ENCODE measurements at regions not wholly inside any gene's neighbourhood (a gene's known extent, or its start where the extent isn't known, plus 50 kb on each side); places are given as distances from the start of the nearest gene placed in this dataset.
A peak's percentile ranks its signal among the peaks of the same experiment; 100 is the strongest.

DNA sequence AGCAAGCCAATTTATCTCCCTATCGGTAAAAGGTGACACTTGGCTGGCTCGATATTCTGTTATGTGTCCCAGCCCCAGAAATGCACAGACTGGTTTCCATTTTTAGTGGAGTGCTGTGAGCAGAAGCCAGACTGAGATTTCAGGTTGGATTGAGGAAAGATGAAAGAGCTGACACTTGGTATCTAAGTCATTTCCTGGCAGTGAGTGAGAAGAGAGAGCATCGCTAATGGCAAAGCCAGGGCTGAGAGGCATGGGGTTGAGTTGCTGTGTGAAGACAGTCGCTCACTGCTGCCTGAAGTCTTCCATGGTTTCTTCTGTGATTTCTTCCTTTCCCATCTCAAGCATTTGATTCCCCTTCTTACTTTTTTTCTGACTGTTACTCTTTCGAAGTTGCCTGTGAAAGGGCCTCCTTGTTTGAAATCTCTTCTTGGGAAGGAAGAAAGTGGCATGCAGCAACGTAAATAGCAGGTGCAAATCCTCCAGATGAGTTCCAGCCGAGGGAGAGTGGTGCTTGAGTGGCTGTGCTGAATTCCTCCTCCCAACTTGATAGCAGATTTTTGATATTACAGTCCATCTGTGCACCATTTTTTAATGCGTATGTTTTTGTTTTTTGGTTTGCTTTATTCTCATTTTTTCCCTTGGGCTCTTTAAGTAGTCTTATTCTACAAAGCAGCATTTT, 109.2 kb upstream of the LIMCH1 start:
- H3K4me3 ChIP-seq (replicated peaks; ENCODE audit: low read depth, low read length): no peak overlapping the region
- TF ChIP-seq, protein P1, sequence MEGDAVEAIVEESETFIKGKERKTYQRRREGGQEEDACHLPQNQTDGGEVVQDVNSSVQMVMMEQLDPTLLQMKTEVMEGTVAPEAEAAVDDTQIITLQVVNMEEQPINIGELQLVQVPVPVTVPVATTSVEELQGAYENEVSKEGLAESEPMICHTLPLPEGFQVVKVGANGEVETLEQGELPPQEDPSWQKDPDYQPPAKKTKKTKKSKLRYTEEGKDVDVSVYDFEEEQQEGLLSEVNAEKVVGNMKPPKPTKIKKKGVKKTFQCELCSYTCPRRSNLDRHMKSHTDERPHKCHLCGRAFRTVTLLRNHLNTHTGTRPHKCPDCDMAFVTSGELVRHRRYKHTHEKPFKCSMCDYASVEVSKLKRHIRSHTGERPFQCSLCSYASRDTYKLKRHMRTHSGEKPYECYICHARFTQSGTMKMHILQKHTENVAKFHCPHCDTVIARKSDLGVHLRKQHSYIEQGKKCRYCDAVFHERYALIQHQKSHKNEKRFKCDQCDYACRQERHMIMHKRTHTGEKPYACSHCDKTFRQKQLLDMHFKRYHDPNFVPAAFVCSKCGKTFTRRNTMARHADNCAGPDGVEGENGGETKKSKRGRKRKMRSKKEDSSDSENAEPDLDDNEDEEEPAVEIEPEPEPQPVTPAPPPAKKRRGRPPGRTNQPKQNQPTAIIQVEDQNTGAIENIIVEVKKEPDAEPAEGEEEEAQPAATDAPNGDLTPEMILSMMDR (IDR thresholded peaks at IDR 0.05; ENCODE audit: low read length, missing control alignments): no peak
- DNase-seq (ENCODE audit: low read depth): no peak

DNA sequence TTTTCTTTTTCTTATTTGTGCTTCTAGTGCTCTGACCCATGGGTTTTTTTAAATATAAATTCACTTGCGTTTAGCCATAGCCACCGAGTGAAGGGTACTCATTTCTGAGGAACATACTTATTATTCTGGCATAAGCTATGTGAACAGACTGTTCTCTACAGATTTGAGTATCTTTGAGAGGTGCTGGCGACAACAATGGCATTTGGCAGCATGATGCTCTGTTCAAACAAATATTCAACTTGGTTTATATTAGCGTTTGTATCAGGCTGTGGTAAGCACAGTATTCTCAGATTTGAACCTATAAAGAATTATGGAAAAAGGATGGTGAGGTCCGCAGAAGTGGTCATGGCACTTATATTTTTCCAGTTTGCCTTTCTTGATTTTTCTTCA, 108.7 kb upstream of the LIMCH1 start:
- DNase-seq (ENCODE audit: low read depth): no peak
- TF ChIP-seq, protein P1 (IDR thresholded peaks at IDR 0.05; ENCODE audit: low read length, missing control alignments): no peak
- no peak overlapping the region for H3K4me3 ChIP-seq (replicated peaks; ENCODE audit: low read depth, low read length)

DNA sequence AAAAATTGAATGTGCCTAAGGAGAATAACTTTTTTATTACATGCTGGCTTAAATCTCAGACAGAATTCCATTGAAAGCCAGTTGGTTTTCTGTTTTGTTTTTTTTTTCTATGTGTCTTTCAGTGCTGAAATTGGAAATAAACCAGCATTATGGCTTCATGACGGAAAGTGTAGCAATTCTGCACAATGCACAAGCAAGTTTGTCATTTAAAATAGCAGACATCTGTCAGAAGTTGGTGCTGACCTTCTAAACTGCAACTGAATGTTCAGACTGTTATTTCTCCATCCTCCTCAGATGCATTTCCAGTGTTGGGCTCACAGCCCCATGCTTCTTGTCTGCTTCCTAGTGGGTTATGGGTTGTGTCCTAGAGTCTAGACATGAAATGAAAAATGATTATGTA, 107.2 kb upstream of the LIMCH1 start:
- H3K4me3 ChIP-seq (replicated peaks; ENCODE audit: low read depth, low read length): no peak overlapping the region
- DNase-seq (ENCODE audit: low read depth): no peak
- TF ChIP-seq, protein P1 (IDR thresholded peaks at IDR 0.05; ENCODE audit: low read length, missing control alignments): no peak

DNA sequence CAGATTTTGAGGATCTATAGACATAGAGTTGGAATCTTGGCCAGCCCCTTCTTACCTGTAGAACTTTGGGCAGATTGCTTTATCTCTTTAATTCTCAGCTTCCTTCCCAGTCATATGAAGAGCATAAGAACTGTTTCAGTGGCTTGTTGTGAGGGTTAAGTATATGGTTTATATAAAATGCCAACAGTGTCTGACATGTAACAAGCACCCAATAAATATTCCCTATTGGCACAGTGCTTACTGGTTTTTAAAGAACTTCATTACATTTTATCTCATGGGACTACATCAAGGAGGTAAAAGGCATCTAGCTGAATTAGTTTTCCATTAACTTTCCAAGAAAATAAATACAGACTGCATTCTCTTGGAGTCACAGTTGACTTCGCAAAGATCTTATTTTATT, 106.7 kb upstream of the LIMCH1 start:
- no peak overlapping the region for H3K4me3 ChIP-seq (replicated peaks; ENCODE audit: low read depth, low read length)
- no peak for DNase-seq (ENCODE audit: low read depth)
- TF ChIP-seq, protein P1 (IDR thresholded peaks at IDR 0.05; ENCODE audit: low read length, missing control alignments): no peak

DNA sequence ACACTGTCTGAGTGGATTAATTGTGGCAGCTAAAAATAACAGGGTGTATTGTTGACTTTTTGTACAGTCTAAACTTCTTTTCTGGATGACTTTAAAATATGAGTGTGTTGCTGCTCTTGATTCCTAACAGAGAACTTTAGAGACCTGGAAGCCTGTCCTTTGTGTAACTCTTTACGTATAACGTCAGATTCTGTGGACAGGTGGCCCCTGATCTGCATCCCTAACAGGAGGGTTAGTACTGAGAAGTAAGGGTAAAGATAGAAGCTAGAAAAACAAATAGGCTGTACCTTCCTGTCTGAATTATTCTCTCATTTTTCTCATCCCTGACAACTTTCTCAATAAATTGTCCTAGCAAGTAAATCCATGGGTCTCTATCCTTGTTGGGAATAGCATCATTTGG, 105.7 kb upstream of the LIMCH1 start:
- TF ChIP-seq, protein P1 (IDR thresholded peaks at IDR 0.05; ENCODE audit: low read length, missing control alignments): no peak
- no peak overlapping the region for H3K4me3 ChIP-seq (replicated peaks; ENCODE audit: low read depth, low read length)
- no peak for DNase-seq (ENCODE audit: low read depth)

DNA sequence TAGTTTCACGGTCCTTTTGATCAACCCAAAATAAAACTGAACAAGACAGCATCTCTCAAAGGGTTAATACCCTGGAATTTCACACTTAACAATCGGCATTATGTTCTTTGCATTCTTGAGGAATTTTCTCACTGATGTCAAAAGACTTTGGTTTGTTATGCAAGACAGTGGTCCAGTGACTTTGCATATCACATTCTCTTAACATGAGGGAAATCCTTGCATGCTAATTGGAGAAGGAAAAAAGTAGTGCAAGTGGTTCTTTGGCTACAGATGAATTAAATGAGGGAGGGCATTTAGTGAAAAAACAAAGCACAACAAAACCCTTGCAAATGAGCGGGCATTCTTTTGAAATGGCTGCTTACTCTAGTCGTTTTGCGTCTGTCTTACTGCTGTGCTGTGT, 105.1 kb upstream of the LIMCH1 start:
- TF ChIP-seq, protein P1 (IDR thresholded peaks at IDR 0.05; ENCODE audit: low read length, missing control alignments): no peak
- DNase-seq (ENCODE audit: low read depth): peak; percentile 63
- H3K4me3 ChIP-seq (replicated peaks; ENCODE audit: low read depth, low read length): no peak overlapping the region

DNA sequence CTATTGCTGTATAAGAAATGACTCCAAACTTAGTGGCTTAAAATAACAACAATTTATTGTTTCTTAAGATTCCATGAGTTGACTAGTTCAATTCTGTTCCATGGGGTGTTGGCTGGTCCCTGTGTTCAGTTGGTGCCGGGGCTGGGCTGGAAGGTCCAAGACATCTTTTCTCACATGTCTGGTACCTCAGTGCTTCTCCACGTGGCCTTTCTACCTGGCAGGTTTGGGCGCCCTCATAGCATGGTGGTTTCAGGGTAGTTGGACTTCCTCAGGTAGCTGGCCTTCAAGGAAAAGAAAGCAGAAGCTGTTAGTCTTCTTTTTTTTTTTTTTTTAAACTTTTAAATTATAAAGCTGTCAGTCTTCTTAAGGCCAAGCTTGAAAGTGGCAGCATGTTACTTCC, 104.6 kb upstream of the LIMCH1 start:
- H3K4me3 ChIP-seq (replicated peaks; ENCODE audit: low read depth, low read length): no peak overlapping the region
- no peak for DNase-seq (ENCODE audit: low read depth)
- TF ChIP-seq, protein P1 (IDR thresholded peaks at IDR 0.05; ENCODE audit: low read length, missing control alignments): no peak
